ENCODE measurements at regions not wholly inside any gene's neighbourhood (a gene's known extent, or its start where the extent isn't known, plus 50 kb on each side); places are given as distances from the start of the nearest gene placed in this dataset.
"Not testable (repeated sequence)": the region's sequence is repeated elsewhere in the genome, so short reads cannot be mapped to it uniquely, and the experiment has no call there.

DNA sequence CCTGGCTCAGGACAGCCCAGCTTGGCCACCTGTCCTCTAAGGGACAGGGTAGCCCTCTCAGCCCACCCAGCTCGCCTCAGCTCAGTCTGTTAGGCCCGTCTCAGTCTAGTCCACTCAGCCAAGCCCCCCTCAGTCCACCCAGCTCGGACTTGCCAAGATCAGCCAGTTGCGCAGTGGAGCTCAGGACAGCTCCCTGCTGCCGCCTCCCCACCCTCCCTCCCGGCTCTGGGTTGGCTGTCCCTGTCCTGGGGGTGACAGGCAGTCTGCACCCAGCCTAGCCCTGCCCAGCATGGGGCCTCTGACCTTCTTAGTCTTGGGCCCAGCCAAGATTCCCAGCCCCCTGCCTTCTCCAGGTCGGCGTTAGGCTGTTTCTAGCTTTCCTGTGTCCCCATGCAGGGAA lies 196.9 kb downstream of the TMEM121 start:
- DNase-seq (ENCODE audit: insufficient read length, low spot score); FAIRE-seq: not testable (repeated sequence)

DNA sequence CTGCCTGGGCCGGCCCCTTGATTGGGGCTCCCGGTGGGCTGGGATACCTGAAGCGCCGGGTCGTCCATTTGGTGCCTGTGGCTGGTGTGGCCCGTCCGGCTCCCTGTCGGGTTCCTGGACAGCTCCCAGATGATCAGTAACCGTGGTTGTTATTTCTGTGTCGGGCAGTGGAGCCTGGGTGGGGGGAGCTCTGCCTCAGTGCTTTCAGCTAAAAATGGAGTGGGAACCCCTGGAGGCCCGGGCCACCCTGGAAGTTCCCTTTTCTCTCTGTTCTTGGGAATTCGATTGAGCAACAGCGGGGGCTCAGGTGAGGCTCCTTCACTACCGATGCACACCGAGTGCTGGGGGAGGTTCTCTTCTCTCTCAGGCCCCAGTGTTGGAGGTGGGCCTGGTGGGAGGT lies 197.4 kb downstream of the TMEM121 start:
- DNase-seq (ENCODE audit: insufficient read length, low spot score); FAIRE-seq: not testable (repeated sequence)

DNA sequence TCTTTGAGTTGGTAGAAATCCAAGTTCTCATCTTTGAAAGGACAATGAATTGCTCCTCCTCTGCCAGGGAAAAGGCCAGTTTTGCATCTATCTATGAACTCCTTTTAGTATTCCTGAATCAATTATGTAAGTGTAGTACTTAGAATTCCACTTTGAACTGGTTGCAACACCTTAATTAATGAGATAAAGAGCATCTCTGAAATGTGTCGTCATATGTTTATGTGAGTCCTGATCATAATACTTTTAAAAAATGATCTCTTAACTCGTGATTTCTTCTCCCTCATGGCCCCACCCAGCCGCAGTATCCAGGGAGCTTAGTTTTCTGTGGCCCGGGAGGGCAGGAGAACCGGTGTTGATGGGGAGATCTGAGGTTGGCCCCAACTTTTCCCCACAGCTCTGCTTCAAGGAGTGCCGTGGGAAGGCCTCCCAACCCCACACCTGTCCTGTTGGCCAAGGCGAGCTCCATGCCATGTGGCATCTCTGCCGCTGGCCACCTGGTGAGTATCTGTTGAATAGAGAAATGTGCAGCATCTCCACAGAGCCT lies 203.5 kb downstream of the TMEM121 start:
- DNase-seq (ENCODE audit: insufficient read length, low spot score); FAIRE-seq: not testable (repeated sequence)

DNA sequence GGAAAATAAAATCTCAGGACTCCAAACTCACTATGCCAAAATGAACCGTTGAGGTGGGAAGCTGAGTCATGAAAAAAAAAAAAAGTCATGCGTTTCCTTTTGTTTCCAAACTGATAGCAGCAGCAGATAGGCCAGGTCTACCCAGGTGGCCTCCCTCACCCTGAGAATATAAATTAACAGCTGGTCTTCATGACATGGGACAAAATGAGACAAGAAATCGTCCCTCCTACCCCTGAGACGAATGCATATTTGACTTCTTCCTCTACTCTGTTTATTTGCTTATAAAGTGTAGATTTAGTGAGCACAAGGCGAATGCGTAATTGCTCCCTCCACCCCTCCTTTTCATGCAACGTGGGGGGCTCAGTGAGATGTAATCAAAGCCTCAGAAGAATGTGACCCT lies 204.3 kb downstream of the TMEM121 start:
- DNase-seq (ENCODE audit: insufficient read length, low spot score); FAIRE-seq: not testable (repeated sequence)

DNA sequence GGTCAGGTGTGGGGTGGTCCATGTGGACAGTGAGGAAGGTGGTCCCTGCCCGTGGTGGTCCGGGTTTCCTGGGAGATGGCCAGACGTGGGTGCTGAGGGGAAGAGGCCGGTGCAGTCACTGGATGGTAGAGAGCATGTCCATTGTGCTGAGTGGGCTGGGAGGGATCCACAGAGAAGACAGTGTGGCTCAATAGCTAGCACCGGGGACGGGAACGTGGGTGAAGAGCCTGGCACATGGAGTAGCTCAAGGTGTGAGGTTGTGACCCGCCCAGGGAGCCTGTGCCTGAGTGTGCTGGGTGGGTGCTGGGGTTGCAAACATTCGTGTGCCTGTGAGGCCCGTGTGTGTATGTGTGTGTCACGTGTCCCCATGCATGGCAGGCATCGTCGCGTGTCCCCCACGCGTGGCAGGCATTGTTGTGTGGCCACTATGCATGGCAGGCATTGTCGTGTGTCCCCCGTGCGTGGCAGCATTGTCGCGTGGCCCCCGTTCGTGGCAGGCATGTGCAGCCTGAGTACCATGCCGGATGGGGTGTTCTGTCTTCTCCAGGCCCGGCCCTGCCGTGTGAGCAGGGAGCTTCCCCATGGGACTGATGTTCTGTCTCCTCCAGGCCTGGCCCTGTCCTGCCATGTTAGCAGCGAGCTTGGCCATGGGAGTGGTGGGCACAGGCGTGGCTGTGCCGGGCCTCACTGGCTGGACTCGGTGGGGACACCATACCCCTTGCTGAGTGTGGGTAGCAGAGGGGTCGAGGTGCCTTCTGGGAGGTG lies 205.0 kb downstream of the TMEM121 start:
- not testable (repeated sequence) for FAIRE-seq; DNase-seq (ENCODE audit: insufficient read length, low spot score)

DNA sequence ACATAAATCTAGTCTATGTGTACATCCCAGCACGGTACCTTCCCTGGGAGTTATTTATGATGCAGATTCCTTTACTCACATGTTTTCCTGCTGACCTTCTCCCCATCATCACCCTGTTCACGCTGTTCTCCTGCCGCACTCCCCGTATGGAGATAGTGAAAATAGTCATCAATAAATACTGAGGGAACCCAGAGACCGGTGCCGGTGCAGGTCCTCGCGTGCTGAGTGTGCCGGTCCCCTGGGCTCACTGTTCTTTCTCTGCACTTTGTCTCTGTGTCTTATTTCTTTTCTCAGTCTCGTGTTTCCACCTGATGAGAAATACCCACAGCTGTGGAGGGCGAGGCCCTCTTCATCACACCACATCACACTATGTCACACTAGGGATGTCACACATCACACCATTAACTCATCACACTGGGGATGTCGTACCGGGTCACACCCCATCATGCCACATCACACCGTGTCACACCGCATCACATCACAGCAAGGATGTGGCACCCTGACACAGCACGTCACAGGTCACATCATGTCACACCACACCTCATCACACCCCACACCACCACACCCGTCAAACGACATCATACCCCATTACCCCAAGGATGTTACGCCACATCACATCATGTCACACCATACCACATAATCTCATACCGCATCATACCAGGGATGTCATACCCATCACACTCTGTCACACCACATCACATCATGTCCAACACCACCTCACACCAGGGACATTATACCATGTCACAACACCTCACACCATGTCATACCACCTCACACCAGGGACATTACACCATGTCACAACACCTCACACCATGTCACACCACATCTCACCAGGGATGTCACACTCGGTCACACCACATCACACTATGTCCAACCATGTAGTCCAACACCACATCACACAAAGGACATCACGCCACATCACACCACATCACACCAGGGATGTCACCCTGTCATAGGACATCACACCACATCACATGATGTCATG lies 207.0 kb downstream of the TMEM121 start:
- FAIRE-seq (no peak), DNase-seq (ENCODE audit: insufficient read length, low spot score) (no peak)
- TF ChIP-seq, protein P1, sequence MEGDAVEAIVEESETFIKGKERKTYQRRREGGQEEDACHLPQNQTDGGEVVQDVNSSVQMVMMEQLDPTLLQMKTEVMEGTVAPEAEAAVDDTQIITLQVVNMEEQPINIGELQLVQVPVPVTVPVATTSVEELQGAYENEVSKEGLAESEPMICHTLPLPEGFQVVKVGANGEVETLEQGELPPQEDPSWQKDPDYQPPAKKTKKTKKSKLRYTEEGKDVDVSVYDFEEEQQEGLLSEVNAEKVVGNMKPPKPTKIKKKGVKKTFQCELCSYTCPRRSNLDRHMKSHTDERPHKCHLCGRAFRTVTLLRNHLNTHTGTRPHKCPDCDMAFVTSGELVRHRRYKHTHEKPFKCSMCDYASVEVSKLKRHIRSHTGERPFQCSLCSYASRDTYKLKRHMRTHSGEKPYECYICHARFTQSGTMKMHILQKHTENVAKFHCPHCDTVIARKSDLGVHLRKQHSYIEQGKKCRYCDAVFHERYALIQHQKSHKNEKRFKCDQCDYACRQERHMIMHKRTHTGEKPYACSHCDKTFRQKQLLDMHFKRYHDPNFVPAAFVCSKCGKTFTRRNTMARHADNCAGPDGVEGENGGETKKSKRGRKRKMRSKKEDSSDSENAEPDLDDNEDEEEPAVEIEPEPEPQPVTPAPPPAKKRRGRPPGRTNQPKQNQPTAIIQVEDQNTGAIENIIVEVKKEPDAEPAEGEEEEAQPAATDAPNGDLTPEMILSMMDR (IDR thresholded peaks at IDR 0.05; ENCODE audit: insufficient read depth, missing control alignments): no peak

DNA sequence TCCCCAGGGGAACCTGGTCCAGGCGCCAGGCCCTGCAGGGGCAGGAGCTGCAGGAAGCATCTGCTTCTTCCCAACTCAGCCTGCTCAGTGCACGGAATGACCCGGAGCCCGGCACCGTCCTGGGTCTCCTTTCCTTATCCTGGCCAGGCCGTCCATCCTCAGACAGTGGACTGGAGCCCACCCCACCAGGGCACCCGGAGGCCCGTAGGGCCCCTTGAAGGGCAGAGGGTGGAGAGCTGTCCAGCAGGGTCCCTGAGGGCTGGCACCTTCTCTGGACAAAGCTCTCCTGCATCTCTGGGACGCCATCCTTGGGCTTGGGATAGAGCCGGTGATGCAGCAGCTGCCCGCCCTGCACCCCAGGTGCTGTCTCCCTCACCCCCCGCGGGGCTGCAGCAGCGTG lies 207.9 kb downstream of the TMEM121 start:
- FAIRE-seq: not testable (repeated sequence)

DNA sequence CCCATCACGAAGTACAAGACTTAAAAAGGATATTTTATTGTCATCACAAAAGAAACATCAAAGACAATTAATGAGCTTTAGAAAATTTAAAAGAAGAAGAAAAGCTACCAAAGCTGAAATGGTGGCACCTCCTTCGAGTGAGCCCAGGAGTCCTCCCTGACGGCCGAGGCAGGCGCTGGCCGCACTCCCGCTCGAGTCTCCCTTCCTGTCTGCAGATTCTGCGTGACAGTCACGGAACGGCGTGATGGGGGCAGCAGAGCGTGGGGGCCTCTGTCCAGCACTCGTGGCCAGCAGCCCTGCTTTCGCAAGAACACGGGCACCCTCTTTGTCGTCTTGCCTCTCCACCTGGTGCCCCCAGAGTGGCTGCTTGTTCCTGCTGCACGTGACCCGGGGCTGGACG lies 209.9 kb downstream of the TMEM121 start:
- not testable (repeated sequence) for FAIRE-seq; DNase-seq (ENCODE audit: insufficient read length, low spot score)

More for the DNA sequence above, 207.9 kb downstream of the TMEM121 start:
- not testable (repeated sequence) for DNase-seq (ENCODE audit: insufficient read length, low spot score)

DNA sequence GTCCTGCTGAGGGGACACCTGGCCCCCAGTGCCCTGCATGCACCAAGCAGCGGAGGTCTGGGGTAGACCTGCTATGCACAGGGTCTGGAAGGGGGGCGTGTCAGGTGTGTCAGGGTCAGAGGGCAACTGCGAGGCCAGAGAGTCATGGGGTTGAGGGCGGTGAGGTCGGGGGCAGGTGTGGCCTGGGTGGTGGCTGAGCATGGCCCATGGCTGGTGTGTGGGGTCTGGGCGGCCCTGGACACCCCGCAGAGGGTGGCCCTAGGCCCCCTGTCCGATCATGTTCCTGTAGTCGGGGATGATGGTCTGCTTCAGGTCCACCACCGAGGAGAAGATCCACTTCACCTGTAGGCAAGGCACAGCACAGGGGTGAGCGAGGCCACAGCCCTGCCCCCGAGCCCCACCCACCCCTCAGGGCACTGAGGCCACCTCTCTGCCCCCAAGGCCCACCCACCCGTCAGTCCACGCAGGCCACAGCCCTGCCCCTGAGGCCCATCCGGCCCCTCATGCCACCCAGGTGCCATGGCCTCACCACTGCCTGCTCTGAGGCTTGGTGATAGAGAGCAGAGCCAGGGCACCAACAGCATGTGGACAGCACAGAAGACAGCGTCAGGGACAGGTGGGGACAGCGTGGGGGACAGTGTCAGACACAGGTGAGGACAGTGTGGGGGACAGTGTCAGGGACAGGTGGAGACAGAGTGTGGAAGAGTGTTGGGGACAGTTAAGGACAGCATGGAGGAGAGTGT lies 211.3 kb downstream of the TMEM121 start:
- TF ChIP-seq, protein P1 (IDR thresholded peaks at IDR 0.05; ENCODE audit: insufficient read depth, missing control alignments): no peak
- no peak for DNase-seq (ENCODE audit: insufficient read length, low spot score)
- no peak for FAIRE-seq

DNA sequence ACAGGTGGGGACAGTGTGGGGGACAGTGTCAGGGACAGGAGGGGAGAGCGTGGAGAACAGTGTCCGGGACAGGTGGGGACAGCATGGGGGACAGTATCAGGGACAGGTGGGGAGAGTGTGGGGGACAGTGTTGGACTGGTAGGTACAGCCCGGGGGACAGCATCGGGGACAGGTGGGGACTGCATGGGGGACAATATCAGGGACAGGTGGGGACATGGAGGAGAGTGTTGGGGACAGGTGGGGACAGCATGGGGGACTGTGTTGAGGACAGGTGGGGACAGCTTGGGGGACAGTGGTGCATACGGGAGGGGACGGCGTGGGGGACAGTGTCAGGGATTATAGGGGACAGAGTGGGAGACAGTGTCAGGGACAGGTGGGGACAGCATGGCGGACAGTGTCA lies 212.3 kb downstream of the TMEM121 start:
- TF ChIP-seq, protein P1 (IDR thresholded peaks at IDR 0.05; ENCODE audit: insufficient read depth, missing control alignments): no peak
- DNase-seq (ENCODE audit: insufficient read length, low spot score): no peak
- FAIRE-seq: no peak
